ENCODE measurements at regions not wholly inside any gene's neighbourhood (a gene's known extent, or its start where the extent isn't known, plus 50 kb on each side); places are given as distances from the start of the nearest gene placed in this dataset.
"Not testable (repeated sequence)": the region's sequence is repeated elsewhere in the genome, so short reads cannot be mapped to it uniquely, and the experiment has no call there.

DNA sequence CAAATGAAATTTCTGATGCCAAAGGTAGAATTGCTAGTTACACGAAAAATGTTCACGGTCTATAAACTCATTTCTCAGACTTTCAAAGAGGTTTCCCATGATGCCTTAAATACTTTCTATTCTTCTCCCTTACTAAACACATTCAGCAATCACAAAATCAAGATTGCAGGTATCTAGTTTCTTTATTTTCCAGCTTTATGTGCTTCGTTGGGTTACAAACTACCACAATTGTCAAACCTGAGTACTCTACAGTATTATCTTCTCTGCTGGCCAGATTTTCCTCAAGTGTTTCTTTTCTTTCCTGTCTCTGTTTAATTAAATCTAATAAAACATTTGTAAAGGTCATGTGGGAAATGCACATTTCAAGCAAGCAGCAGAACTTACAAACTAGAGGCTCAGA lies 201.8 kb upstream of the ZNF385D start:
- in situ Hi-C loops (cut with HindIII; ENCODE audit: low sequenced_read_pairs), result no loop called here
- TF ChIP-seq CTCF (IDR thresholded peaks at IDR 0.05; ENCODE audit: low read depth, low read length), result no peak
- DNase-seq (ENCODE audit: low read depth, low spot score), result no peak
- no peak overlapping the region for H3K4me3 ChIP-seq (ENCODE audit: low read depth, low read length)

DNA sequence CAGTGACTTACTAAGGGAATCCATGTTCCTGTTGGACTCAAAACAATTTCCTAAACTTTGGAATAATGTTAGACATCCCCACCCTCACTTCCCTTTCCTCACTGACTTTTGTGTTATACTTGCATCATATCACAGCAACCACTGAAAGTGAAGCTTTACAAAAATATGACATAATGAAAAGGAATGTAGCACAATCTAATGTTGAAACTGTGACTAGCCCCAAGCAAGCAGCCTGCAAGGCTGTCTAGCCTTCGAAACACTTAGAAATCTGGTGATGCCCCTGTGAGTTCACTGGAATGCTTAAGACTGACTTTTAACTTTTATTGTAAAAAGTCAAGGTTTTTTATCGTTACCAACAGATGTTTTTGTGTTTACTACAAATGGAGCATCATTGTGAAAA lies 203.7 kb upstream of the ZNF385D start:
- DNase-seq (ENCODE audit: low read depth, low spot score), result peak; percentile 78

GRCh38 chr3:21955406-21955805 lies 204.4 kb upstream of the ZNF385D start:
- H3K4me3 ChIP-seq (ENCODE audit: low read depth, low read length), result no peak overlapping the region
- in situ Hi-C loops (cut with HindIII; ENCODE audit: low sequenced_read_pairs), result no loop called here
- DNase-seq (ENCODE audit: low read depth, low spot score), result no peak
- no peak for TF ChIP-seq CTCF (IDR thresholded peaks at IDR 0.05; ENCODE audit: low read depth, low read length)

More for the DNA sequence above, 203.7 kb upstream of the ZNF385D start:
- H3K4me3 ChIP-seq (ENCODE audit: low read depth, low read length), result no peak overlapping the region
- TF ChIP-seq CTCF (IDR thresholded peaks at IDR 0.05; ENCODE audit: low read depth, low read length), result no peak
- in situ Hi-C loops (cut with HindIII; ENCODE audit: low sequenced_read_pairs), result no loop called here

GRCh38 chr3:21960033-21960432 lies 209.0 kb upstream of the ZNF385D start:
- in situ Hi-C loops (cut with HindIII; ENCODE audit: low sequenced_read_pairs), result no loop called here
- no peak for DNase-seq (ENCODE audit: low read depth, low spot score)
- TF ChIP-seq CTCF (IDR thresholded peaks at IDR 0.05; ENCODE audit: low read depth, low read length), result no peak
- H3K4me3 ChIP-seq (ENCODE audit: low read depth, low read length), result no peak overlapping the region

DNA sequence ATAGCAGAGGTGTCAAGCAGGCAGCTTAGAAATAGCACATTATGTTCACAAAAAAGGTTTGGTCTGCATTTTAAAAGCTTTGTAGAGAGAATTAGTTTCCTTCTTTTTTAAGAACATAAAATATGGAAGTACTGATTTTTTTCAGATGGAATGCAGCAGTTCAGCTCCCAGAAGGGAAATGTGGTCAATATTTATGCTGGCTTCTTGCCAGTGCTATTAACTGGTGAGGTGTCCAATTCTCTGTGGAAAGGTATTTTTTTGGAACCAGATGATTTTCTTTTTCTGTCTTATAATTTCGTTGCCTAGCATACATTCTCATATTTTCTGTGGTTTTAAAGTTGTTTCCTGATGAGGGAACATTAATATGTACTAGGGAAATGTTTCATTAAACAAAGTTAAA lies 211.4 kb upstream of the ZNF385D start:
- TF ChIP-seq CTCF (IDR thresholded peaks at IDR 0.05; ENCODE audit: low read depth, low read length), result no peak
- peak; percentile 65 for DNase-seq (ENCODE audit: low read depth, low spot score)
- in situ Hi-C loops (cut with HindIII; ENCODE audit: low sequenced_read_pairs), result no loop called here

DNA sequence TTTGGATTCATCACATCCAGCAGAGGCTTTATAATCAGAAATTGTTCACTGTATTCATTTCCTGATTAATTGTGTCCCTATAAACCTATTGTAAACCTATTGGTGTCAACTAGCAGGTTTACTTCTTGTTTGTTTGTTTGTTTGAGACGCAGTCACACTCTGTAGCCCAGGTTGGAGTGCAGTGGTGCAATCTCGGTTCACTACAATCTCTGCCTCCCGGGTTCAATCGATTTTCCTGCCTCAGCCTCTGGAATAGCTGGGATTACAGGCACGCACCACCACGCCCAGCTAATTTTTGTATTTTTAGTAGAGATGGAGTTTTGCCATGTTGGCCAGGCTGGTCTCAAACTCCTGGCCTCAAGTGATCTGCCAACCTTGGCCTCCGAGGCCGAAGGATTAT lies 215.4 kb upstream of the ZNF385D start:
- DNase-seq (ENCODE audit: low read depth, low spot score); H3K4me3 ChIP-seq (ENCODE audit: low read depth, low read length); in situ Hi-C loops (cut with HindIII; ENCODE audit: low sequenced_read_pairs): not testable (repeated sequence)

More for the DNA sequence above, 211.4 kb upstream of the ZNF385D start:
- H3K4me3 ChIP-seq (ENCODE audit: low read depth, low read length), result no peak overlapping the region

- peak; percentile 78 for DNase-seq (ENCODE audit: low read depth, low spot score)
- no peak for TF ChIP-seq CTCF (IDR thresholded peaks at IDR 0.05; ENCODE audit: low read depth, low read length)
- in situ Hi-C loops (cut with HindIII; ENCODE audit: low sequenced_read_pairs), result no loop called here
- no peak overlapping the region for H3K4me3 ChIP-seq (ENCODE audit: low read depth, low read length)
These were observed 228.7 kb upstream of the ZNF385D start for GRCh38 chr3:21979706-21980105.

Measured in astrocyte of the spinal cord (primary cell).